Body of pancreas (tissue), 4 donors: ENCODE measurements at regions not wholly inside any gene's neighbourhood (a gene's known extent, or its start where the extent isn't known, plus 50 kb on each side); places are given as distances from the start of the nearest gene placed in this dataset.

ENCODE experiments used
- ATAC-seq: fragments of 150-250 bp; one replicate; pipeline ENCODE4 v1.9.1; 2016
- DNase-seq, 4 donors: peaks; one replicate each; pipeline ENCODE4 v3.0.0-alpha.2; 2019
- H3K27ac ChIP-seq, 4 donors: fragments of 200-600 bp; sonication (generic); 1 replicate in 3 of 4; 2 replicates in 1 of 4; pipeline versions ENCODE4 v1.5.1 to v1.6.1; 2016 to 2019; ENCODE audit warnings: mild to moderate bottlenecking in 1 of 4, mixed read lengths in 1 of 4, moderate library complexity in 1 of 4
- H3K27me3 ChIP-seq, 2 donors: fragments of 200-600 bp; sonication (generic); one replicate each; pipeline ENCODE4 v1.6.0; 2016; ENCODE audit warnings: mild to moderate bottlenecking in 1 of 2
- H3K36me3 ChIP-seq, 2 donors: fragments of 200-600 bp; sonication (generic); replicated peaks in 1 of 2; 2 replicates each; pipeline ENCODE4 v1.5.1; 2016; ENCODE audit warnings: low read depth in 2 of 2; ENCODE audit not compliant: insufficient read depth in 1 of 2
- H3K4me1 ChIP-seq: fragments of 200-600 bp; sonication (generic); one replicate; pipeline ENCODE4 v1.6.0; 2016
- H3K4me3 ChIP-seq, 2 donors: fragments of 200-600 bp; sonication (generic); 1 replicate in 1 of 2; 2 replicates in 1 of 2; pipeline ENCODE4 v1.5.1; 2016 to 2019
- H3K9me3 ChIP-seq, 3 donors: fragments of 200-600 bp; sonication (generic); 1 replicate in 2 of 3; 2 replicates in 1 of 3; pipeline ENCODE4 v1.5.1; 2016
- POLR2A ChIP-seq, 3 donors: fragments of 450-650 bp; IDR thresholded peaks; one replicate each; pipeline ENCODE4 v1.6.1; 2016; ENCODE audit warnings: antibody characterized with exemption in 3 of 3, mild to moderate bottlenecking in 2 of 3
- WGBS, 2 donors: methylation state at CpG; one replicate each; pipeline ENCODE4 v1.1.5; 2017; 5-methylcytosine and 5-hydroxymethylcytosine counted together
- intact Hi-C: fragments of 100-400 bp; cut with DNase I; formaldehyde crosslinking; loops from one replicate; pipeline ENCODE4 v1.15.1; 2023
- TF ChIP-seq, protein P1 (sequence below), 7 experiments: fragments of 450-650 bp in 4 of 7; fragments of 200-600 bp in 3 of 7; sonication (generic) in 3 of 7; IDR thresholded peaks; one replicate each; pipeline ENCODE4 v1.5.1; 2016 to 2019; ENCODE audit warnings: antibody characterized with exemption in 7 of 7

- no peak overlapping the region for H3K27ac ChIP-seq
- 80 to 88% methylated on average over 2 of the region's 2 CpGs for WGBS, 2 donors
- no peaks in the 10 kb centered on the region for H3K4me1 ChIP-seq
- H3K27me3 ChIP-seq: no peaks in the 10 kb centered on the region
- DNase-seq (no peak), ATAC-seq (no peak)
- no peaks in the 10 kb centered on the region for H3K9me3 ChIP-seq
- intact Hi-C loops: no loop called here
- H3K4me3 ChIP-seq: no peak overlapping the region
- H3K36me3 ChIP-seq: no peaks in the 10 kb centered on the region
- TF ChIP-seq POLR2A (IDR thresholded peaks at IDR 0.05): no peak
- TF ChIP-seq, protein P1, sequence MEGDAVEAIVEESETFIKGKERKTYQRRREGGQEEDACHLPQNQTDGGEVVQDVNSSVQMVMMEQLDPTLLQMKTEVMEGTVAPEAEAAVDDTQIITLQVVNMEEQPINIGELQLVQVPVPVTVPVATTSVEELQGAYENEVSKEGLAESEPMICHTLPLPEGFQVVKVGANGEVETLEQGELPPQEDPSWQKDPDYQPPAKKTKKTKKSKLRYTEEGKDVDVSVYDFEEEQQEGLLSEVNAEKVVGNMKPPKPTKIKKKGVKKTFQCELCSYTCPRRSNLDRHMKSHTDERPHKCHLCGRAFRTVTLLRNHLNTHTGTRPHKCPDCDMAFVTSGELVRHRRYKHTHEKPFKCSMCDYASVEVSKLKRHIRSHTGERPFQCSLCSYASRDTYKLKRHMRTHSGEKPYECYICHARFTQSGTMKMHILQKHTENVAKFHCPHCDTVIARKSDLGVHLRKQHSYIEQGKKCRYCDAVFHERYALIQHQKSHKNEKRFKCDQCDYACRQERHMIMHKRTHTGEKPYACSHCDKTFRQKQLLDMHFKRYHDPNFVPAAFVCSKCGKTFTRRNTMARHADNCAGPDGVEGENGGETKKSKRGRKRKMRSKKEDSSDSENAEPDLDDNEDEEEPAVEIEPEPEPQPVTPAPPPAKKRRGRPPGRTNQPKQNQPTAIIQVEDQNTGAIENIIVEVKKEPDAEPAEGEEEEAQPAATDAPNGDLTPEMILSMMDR (IDR thresholded peaks at IDR 0.05): no peak
Measured at GRCh38 chr10:123506455-123506854, 159.7 kb upstream of the GPR26 start.

GRCh38 chr10:123507298-123507697, 158.9 kb upstream of the GPR26 start:
- 20 to 25% methylated on average over 1 of the region's 1 CpG for WGBS, 2 donors
- H3K27ac ChIP-seq: no peak overlapping the region
- intact Hi-C loops: no loop called here
- H3K36me3 ChIP-seq: no peaks in the 10 kb centered on the region
- no peak for ATAC-seq
- DNase-seq: no peak
- no peaks in the 10 kb centered on the region for H3K9me3 ChIP-seq
- no peak overlapping the region for H3K4me3 ChIP-seq
- no peaks in the 10 kb centered on the region for H3K27me3 ChIP-seq
- TF ChIP-seq POLR2A (IDR thresholded peaks at IDR 0.05): no peak
- TF ChIP-seq, protein P1 (IDR thresholded peaks at IDR 0.05): no peak
- H3K4me1 ChIP-seq: no peaks in the 10 kb centered on the region

- no peak for DNase-seq
- H3K9me3 ChIP-seq: no peaks in the 10 kb centered on the region
- H3K4me3 ChIP-seq: no peak overlapping the region
- H3K4me1 ChIP-seq: no peaks in the 10 kb centered on the region
- H3K27me3 ChIP-seq: no peaks in the 10 kb centered on the region
- no peak overlapping the region for H3K27ac ChIP-seq
- intact Hi-C loops: no loop called here
- no peaks in the 10 kb centered on the region for H3K36me3 ChIP-seq
- ATAC-seq: no peak
- no peak for TF ChIP-seq POLR2A (IDR thresholded peaks at IDR 0.05)
- TF ChIP-seq, protein P1 (IDR thresholded peaks at IDR 0.05): no peak
- 66 to 100% methylated on average over 2 of the region's 2 CpGs for WGBS, 2 donors
Measured at GRCh38 chr10:123509338-123509737, 156.8 kb upstream of the GPR26 start.

- Histone ChIP-seq H3K36me3 (no peaks in the 10 kb centered on the region), H3K4me1 (no peaks in the 10 kb centered on the region), H3K9me3 (no peaks in the 10 kb centered on the region), H3K27ac (no peak overlapping the region), H3K27me3 (no peaks in the 10 kb centered on the region), H3K4me3 (no peak overlapping the region)
- TF ChIP-seq POLR2A (IDR thresholded peaks at IDR 0.05): no peak
- TF ChIP-seq, protein P1 (IDR thresholded peaks at IDR 0.05): no peak
- intact Hi-C loops: no loop called here
- DNase-seq (no peak), ATAC-seq (no peak)
- 28% methylated on average over 16 of the region's 16 CpGs for WGBS, 2 donors
Measured at GRCh38 chr10:123512901-123513775, 153.0 kb upstream of the GPR26 start.

DNA sequence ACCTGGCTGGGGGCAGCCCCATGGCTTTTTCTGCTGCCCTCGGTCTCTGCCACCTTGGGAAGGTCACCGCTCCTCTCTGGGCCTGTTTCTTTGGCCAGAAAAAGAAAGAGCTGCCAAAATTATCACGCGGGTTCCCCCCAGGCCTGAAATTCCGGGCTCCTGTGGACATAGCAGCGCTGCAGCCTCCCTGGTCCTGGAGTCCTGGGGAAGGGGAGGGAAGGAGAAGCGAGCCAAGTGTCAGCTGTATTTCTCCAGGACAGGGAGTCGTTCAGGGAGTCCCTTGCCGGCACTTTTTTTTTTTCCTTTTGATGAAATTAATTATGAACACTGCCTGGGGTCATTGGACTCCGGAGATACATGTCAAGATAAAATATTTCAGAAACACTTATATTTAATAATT, 152.3 kb upstream of the GPR26 start:
- ATAC-seq: no peak
- 16 to 23% methylated on average over 6 to 10 of the region's 10 CpGs for WGBS, 2 donors
- no peaks in the 10 kb centered on the region for H3K36me3 ChIP-seq
- H3K4me1 ChIP-seq: no peaks in the 10 kb centered on the region
- H3K9me3 ChIP-seq: no peaks in the 10 kb centered on the region
- H3K27me3 ChIP-seq: no peaks in the 10 kb centered on the region
- TF ChIP-seq, protein P1 (IDR thresholded peaks at IDR 0.05): no peak
- TF ChIP-seq POLR2A (IDR thresholded peaks at IDR 0.05): no peak
- no peak overlapping the region for H3K4me3 ChIP-seq
- no peak for DNase-seq
- intact Hi-C loops: no loop called here
- H3K27ac ChIP-seq: no peak overlapping the region
